Caco-2 (cell line): ENCODE measurements at regions not wholly inside any gene's neighbourhood (a gene's known extent, or its start where the extent isn't known, plus 50 kb on each side); places are given as distances from the start of the nearest gene placed in this dataset. TPM values are rescaled to one million over a fixed set of nuclear protein-coding genes. Genes with fewer than 3 reads are reported as not detected.

ENCODE experiments used
- BruUV-seq: library from RNA; stranded (reverse); fragments of 400-500 nt; replicated peaks from 2 replicates; lab custom pipeline; 2021; lab: Mats Ljungman, UMichigan
- CTCF ChIA-PET: fragments of 300-600 bp; sonication (Branson Sonifier 250); formaldehyde crosslinking; loops from one replicate; lab custom pipeline; 2022; ENCODE audit warnings: antibody characterized with exemption; lab: Charles Lee
- POLR2A ChIA-PET: fragments of 300-600 bp; sonication (Branson Sonifier 250); formaldehyde crosslinking; loops from one replicate; lab custom pipeline; 2022; ENCODE audit warnings: antibody characterized with exemption; lab: Charles Lee
- DNase-seq, 2 experiments: peaks; one replicate each; pipeline versions ENCODE4 v3.0.0 to v3.0.0-alpha.2; 2020 to 2022
- H3K27me3 ChIP-seq: replicated peaks from 2 replicates; pipeline ENCODE4 v1.6.0; 2011; ENCODE audit warnings: low read length; ENCODE audit not compliant: control insufficient read depth, insufficient read depth
- H3K36me3 ChIP-seq: 2 replicates; pipeline ENCODE4 v1.5.1; 2011; ENCODE audit warnings: low read length; ENCODE audit not compliant: control insufficient read depth, insufficient read depth
- H3K4me1 ChIP-seq: fragments of 250-450 bp; sonication (Bioruptor Pico); 2 replicates; pipeline ENCODE4 v1.5.1; 2020; ENCODE audit warnings: mild to moderate bottlenecking
- H3K4me3 ChIP-seq: 2 replicates; pipeline ENCODE4 v1.5.1; 2011; ENCODE audit warnings: low read depth, mild to moderate bottlenecking, control low read depth, low read length
- H3K9me3 ChIP-seq: fragments of 250-450 bp; sonication (Bioruptor Pico); 2 replicates; pipeline ENCODE4 v1.5.1; 2020; ENCODE audit warnings: mild to moderate bottlenecking, moderate library complexity
- H3K27ac Mint-ChIP-seq: one replicate; pipeline ENCODE4 v1.8.0; 2022; ENCODE audit warnings: mixed read lengths; ENCODE audit not compliant: unreplicated experiment
- H3K27me3 Mint-ChIP-seq: one replicate; pipeline ENCODE4 v1.8.0; 2022; ENCODE audit warnings: mixed read lengths; ENCODE audit not compliant: insufficient read depth, unreplicated experiment
- H3K36me3 Mint-ChIP-seq: one replicate; pipeline ENCODE4 v1.8.0; 2022; ENCODE audit warnings: mild to moderate bottlenecking, mixed read lengths; ENCODE audit not compliant: insufficient read depth, unreplicated experiment
- H3K4me1 Mint-ChIP-seq: one replicate; pipeline ENCODE4 v1.8.0; 2022; ENCODE audit warnings: low read depth, mixed read lengths; ENCODE audit not compliant: unreplicated experiment
- H3K4me3 Mint-ChIP-seq: one replicate; pipeline ENCODE4 v1.8.0; 2022; ENCODE audit warnings: mild to moderate bottlenecking, moderate library complexity, mixed read lengths; ENCODE audit not compliant: unreplicated experiment
- H3K9me3 Mint-ChIP-seq: one replicate; pipeline ENCODE4 v1.8.0; 2022; ENCODE audit warnings: mixed read lengths; ENCODE audit not compliant: unreplicated experiment
- intact Hi-C: fragments of 100-400 bp; cut with micrococcal nuclease; formaldehyde crosslinking; loops from one replicate; pipeline ENCODE4 v1.10.0; 2022; ENCODE audit not compliant: unreplicated experiment
- microRNA-seq: library from miRNA; unstranded; fragments of <30 nt; microRNA quantifications from one replicate; pipeline ENCODE4 v1.2.0, GENCODE V29; 2022
- TF ChIP-seq, protein P1 (sequence below), 2 experiments: fragments of 200-600 bp in 1 of 2; IDR thresholded peaks; 1 replicate in 1 of 2; 2 replicates in 1 of 2; pipeline versions ENCODE4 v1.5.1 to v1.8.0; 2011 to 2022; ENCODE audit warnings: antibody characterized with exemption in 1 of 2, control low read depth in 1 of 2, inconsistent platforms in 1 of 2, low read depth in 1 of 2, low read length in 1 of 2, mild to moderate bottlenecking in 1 of 2, moderate library complexity in 1 of 2; ENCODE audit not compliant: insufficient read depth in 1 of 2, severe bottlenecking in 1 of 2, unreplicated experiment in 1 of 2

DNA sequence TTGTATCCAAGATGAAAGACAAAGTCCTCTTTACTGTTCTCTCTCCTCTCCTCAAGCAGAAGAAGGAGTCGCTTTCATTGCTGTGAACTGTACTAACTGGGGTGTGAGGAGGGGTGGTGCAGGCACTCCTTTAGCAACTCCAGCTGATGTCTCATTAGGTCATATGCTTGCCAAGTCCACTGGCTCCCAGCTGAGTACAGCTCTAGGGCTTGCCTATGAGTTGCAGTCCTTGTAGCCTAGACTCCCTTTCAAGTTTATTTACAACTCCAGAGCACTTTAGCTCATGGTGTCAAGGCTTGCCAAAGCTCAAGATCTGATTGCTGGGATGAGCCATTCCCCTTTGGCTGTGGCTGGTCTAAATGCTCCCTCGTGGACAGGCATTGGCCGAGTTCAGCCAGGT, 55.1 kb upstream of the PDGFD start:
- Histone ChIP-seq H3K4me3 (no peak overlapping the region), H3K9me3 (peaks cover 4% of the 10 kb centered on the region; the same call in 1 of the 2 replicates), H3K4me1 (no peaks in the 10 kb centered on the region), H3K36me3 (no peaks in the 10 kb centered on the region), H3K27me3 (no peaks in the 10 kb centered on the region)
- intact Hi-C loops: no loop called here
- CTCF ChIA-PET: no interaction called here
- Mint-ChIP-seq H3K27ac (no peak overlapping the region), H3K27me3 (no peaks in the 10 kb centered on the region), H3K36me3 (no peaks in the 10 kb centered on the region), H3K4me3 (no peak overlapping the region), H3K4me1 (no peaks in the 10 kb centered on the region), H3K9me3 (no peaks in the 10 kb centered on the region)
- POLR2A ChIA-PET: no interaction called here
- DNase-seq: no peak
- no TSS peak for BruUV-seq
- TF ChIP-seq, protein P1, sequence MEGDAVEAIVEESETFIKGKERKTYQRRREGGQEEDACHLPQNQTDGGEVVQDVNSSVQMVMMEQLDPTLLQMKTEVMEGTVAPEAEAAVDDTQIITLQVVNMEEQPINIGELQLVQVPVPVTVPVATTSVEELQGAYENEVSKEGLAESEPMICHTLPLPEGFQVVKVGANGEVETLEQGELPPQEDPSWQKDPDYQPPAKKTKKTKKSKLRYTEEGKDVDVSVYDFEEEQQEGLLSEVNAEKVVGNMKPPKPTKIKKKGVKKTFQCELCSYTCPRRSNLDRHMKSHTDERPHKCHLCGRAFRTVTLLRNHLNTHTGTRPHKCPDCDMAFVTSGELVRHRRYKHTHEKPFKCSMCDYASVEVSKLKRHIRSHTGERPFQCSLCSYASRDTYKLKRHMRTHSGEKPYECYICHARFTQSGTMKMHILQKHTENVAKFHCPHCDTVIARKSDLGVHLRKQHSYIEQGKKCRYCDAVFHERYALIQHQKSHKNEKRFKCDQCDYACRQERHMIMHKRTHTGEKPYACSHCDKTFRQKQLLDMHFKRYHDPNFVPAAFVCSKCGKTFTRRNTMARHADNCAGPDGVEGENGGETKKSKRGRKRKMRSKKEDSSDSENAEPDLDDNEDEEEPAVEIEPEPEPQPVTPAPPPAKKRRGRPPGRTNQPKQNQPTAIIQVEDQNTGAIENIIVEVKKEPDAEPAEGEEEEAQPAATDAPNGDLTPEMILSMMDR (IDR thresholded peaks at IDR 0.05; ENCODE audit: insufficient read depth in 1 of 2, low read depth in 1 of 2, low read length in 1 of 2, severe bottlenecking in 1 of 2, unreplicated experiment in 1 of 2): no peak

DNA sequence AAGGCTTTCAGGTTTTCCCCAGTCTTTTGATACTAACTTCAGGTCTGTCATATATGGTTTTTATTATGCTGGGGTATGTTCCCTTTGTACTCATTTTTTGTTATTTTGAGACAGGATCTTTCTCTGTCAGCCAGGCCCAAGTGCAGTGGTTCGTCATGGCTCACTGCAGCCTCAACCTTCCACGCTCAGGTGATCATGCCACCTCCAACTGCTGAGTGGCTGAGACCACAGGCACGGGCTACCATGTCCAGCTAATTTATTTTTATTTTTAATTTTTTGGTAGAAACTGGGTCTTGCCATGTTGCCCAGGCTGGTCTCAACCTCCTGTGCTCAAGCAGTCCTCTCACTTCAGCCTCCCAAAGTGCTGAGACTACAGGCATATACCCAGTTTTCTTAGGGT, 50.6 kb upstream of the PDGFD start:
- ChIA-PET POLR2A (no interaction called here), CTCF (no interaction called here)
- H3K27me3 Mint-ChIP-seq: peaks cover 4% of the 10 kb centered on the region
- H3K27me3 ChIP-seq: no peaks in the 10 kb centered on the region
- H3K9me3 ChIP-seq: peaks cover 13% of the 10 kb centered on the region
- no peak overlapping the region for H3K4me3 ChIP-seq
- H3K4me1 ChIP-seq: no peaks in the 10 kb centered on the region
- no TSS peak for BruUV-seq
- no peaks in the 10 kb centered on the region for H3K4me1 Mint-ChIP-seq
- intact Hi-C loops: no loop called here
- peaks cover 10% of the 10 kb centered on the region for H3K9me3 Mint-ChIP-seq
- H3K27ac Mint-ChIP-seq: no peak overlapping the region
- TF ChIP-seq, protein P1 (IDR thresholded peaks at IDR 0.05; ENCODE audit: insufficient read depth in 1 of 2, low read depth in 1 of 2, low read length in 1 of 2, severe bottlenecking in 1 of 2, unreplicated experiment in 1 of 2): no peak
- no peak overlapping the region for H3K4me3 Mint-ChIP-seq
- no peak for DNase-seq
- H3K36me3 ChIP-seq: no peaks in the 10 kb centered on the region
- H3K36me3 Mint-ChIP-seq: no peaks in the 10 kb centered on the region

Small RNA genes lying in the stretch of these regions (microRNA-seq; reads per million reads assigned to microRNA genes)
- gene MIR7641-1: not detected
